ENCODE measurements at regions not wholly inside any gene's neighbourhood (a gene's known extent, or its start where the extent isn't known, plus 50 kb on each side); places are given as distances from the start of the nearest gene placed in this dataset.
A peak's percentile ranks its signal among the peaks of the same experiment; 100 is the strongest.

DNA sequence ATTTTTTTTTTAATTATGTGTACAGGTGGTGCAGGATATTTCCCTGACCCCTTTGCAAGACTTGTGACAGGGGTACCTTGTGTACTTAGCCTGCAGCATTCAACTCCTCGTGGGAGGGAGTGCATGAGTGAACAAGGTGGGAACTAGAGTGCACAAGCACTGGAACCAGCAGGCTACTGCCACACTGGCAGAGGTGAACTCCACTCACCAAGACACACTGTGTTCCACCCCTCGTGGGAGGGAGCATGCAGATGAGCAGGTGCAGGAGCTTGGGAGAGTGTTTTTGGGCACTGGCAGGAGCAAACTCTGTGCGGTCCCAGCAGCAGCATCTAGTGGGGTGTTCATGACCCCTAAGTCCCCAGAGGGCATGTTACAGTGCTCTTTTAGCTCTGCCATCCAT lies 282.7 kb upstream of the PLET1 start:
- no peaks in the 10 kb centered on the region for H3K36me3 ChIP-seq
- H3K27me3 ChIP-seq, result no peaks in the 10 kb centered on the region
- peaks cover 0 to 6% of the 10 kb centered on the region in 2 donors for H3K4me1 ChIP-seq
- intact Hi-C loops (cut with DNase I), result no loop called here
- H3K4me3 ChIP-seq, result no peak overlapping the region
- no peaks in the 10 kb centered on the region for H3K9me3 ChIP-seq
- no peak for DNase-seq (ENCODE audit: low spot score in 2 of 2)
- H3K27ac ChIP-seq, result no peak overlapping the region
- TF ChIP-seq, protein P1, sequence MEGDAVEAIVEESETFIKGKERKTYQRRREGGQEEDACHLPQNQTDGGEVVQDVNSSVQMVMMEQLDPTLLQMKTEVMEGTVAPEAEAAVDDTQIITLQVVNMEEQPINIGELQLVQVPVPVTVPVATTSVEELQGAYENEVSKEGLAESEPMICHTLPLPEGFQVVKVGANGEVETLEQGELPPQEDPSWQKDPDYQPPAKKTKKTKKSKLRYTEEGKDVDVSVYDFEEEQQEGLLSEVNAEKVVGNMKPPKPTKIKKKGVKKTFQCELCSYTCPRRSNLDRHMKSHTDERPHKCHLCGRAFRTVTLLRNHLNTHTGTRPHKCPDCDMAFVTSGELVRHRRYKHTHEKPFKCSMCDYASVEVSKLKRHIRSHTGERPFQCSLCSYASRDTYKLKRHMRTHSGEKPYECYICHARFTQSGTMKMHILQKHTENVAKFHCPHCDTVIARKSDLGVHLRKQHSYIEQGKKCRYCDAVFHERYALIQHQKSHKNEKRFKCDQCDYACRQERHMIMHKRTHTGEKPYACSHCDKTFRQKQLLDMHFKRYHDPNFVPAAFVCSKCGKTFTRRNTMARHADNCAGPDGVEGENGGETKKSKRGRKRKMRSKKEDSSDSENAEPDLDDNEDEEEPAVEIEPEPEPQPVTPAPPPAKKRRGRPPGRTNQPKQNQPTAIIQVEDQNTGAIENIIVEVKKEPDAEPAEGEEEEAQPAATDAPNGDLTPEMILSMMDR (IDR thresholded peaks at IDR 0.05), result no peak

DNA sequence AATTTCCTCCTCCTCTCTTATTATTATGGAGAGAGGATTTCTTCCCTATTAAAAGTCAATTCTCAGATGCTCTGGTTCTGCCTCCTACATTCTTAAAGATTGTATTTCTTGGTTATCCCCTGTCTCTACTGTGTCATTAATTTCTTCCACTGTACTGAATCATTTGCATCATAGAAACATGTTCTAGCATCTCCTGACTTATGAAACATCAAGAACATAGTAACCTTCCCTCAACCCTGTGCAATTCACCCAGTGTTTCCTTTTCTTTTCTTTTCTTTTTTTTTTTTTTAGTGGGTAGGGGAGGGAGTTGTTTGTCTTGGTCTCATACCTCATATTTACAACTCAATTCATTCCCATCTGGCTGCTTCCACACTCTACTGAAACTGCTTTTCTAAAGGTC lies 288.0 kb upstream of the PLET1 start:
- Histone ChIP-seq H3K9me3 (no peaks in the 10 kb centered on the region), H3K4me3 (no peak overlapping the region), H3K36me3 (no peaks in the 10 kb centered on the region), H3K27ac (no peak overlapping the region), H3K4me1 (no peaks in the 10 kb centered on the region), H3K27me3 (no peaks in the 10 kb centered on the region)
- no peak for DNase-seq (ENCODE audit: low spot score in 2 of 2)
- intact Hi-C loops (cut with DNase I), result no loop called here
- TF ChIP-seq, protein P1 (IDR thresholded peaks at IDR 0.05), result no peak

GRCh38 chr11:112553205-112553731 lies 292.6 kb upstream of the PLET1 start:
- no peaks in the 10 kb centered on the region for H3K36me3 ChIP-seq
- no peaks in the 10 kb centered on the region for H3K27me3 ChIP-seq
- TF ChIP-seq, protein P1 (IDR thresholded peaks at IDR 0.05), result no peak
- no peak for DNase-seq (ENCODE audit: low spot score in 2 of 2)
- intact Hi-C loops (cut with DNase I), result no loop called here
- no peak overlapping the region for H3K27ac ChIP-seq
- no peak overlapping the region for H3K4me3 ChIP-seq
- H3K4me1 ChIP-seq, result peaks cover 0 to 3% of the 10 kb centered on the region in 2 donors
- H3K9me3 ChIP-seq, result no peaks in the 10 kb centered on the region

DNA sequence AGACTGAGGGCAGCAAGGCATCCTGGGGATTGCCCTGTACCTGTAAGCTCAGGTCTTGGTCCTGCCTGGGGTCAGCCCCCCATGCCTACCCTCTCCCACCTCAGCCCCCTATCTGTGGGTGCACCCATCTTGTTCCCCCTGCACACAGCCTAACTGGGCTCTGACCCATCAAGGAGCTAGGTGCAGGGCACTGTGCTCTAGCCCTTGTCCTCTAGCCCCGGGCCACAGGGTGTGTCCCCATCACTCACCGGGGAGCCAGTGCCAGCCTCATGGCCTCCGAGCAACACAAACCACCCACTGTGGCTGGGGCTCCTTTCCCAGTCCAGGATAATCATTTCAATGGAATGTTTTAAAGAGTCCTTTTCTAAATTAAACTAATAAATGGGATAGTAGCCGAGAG lies 293.9 kb upstream of the PLET1 start:
- H3K4me1 ChIP-seq, result peaks cover 0 to 3% of the 10 kb centered on the region in 2 donors
- intact Hi-C loops (cut with DNase I), result no loop called here
- no peak for DNase-seq (ENCODE audit: low spot score in 2 of 2)
- TF ChIP-seq, protein P1 (IDR thresholded peaks at IDR 0.05), result no peak
- H3K27ac ChIP-seq, result no peak overlapping the region
- no peaks in the 10 kb centered on the region for H3K27me3 ChIP-seq
- no peak overlapping the region for H3K4me3 ChIP-seq
- no peaks in the 10 kb centered on the region for H3K9me3 ChIP-seq
- H3K36me3 ChIP-seq, result no peaks in the 10 kb centered on the region

GRCh38 chr11:112555491-112556364 lies 295.1 kb upstream of the PLET1 start:
- TF ChIP-seq, protein P1 (IDR thresholded peaks at IDR 0.05), result peak; percentile 59 to 66 (median 65)
- Histone ChIP-seq H3K4me1 (peaks cover 0 to 3% of the 10 kb centered on the region in 2 donors), H3K4me3 (no peak overlapping the region), H3K27ac (no peak overlapping the region), H3K9me3 (no peaks in the 10 kb centered on the region), H3K36me3 (no peaks in the 10 kb centered on the region), H3K27me3 (no peaks in the 10 kb centered on the region)
- DNase-seq (ENCODE audit: low spot score in 2 of 2), result peak in 1 of 2 donors; percentile 75
- intact Hi-C loops (cut with DNase I), result loop anchor here (1.0 kb wide), 1 partner anchor 265 kb away; no protein-coding TSS in a partner anchor
